Adrenal gland (tissue), 9 donors: ENCODE measurements at regions not wholly inside any gene's neighbourhood (a gene's known extent, or its start where the extent isn't known, plus 50 kb on each side); places are given as distances from the start of the nearest gene placed in this dataset.

Experiments
- DNase-seq, 7 donors: peaks; one replicate each; pipeline ENCODE4 v3.0.0-alpha.2; 2019 to 2020
- H3K27ac ChIP-seq, 5 donors: fragments of 200-600 bp; sonication (generic) in 4 of 5; 1 replicate in 3 of 5; 2 replicates in 2 of 5; pipeline versions ENCODE4 v1.5.1 to v1.8.0; 2016 to 2020; ENCODE audit warnings: mild to moderate bottlenecking in 1 of 5
- H3K27me3 ChIP-seq: fragments of 200-600 bp; 2 replicates; pipeline ENCODE4 v1.8.0; 2021
- H3K36me3 ChIP-seq, 2 donors: fragments of 200-600 bp; replicated peaks in 1 of 2; 1 replicate in 1 of 2; 2 replicates in 1 of 2; pipeline versions ENCODE4 v1.5.1 to v1.8.0; 2018 to 2022
- H3K4me1 ChIP-seq, 2 donors: fragments of 200-600 bp; replicated peaks in 1 of 2; 1 replicate in 1 of 2; 2 replicates in 1 of 2; pipeline versions ENCODE4 v1.5.1 to v1.8.0; 2018 to 2021
- H3K4me3 ChIP-seq, 4 donors: fragments of 200-600 bp; sonication (generic) in 3 of 4; one replicate each; pipeline ENCODE4 v1.5.1; 2016 to 2018
- H3K9me3 ChIP-seq, 3 donors: fragments of 200-600 bp; sonication (generic) in 1 of 3; replicated peaks in 1 of 3; 1 replicate in 2 of 3; 2 replicates in 1 of 3; pipeline versions ENCODE4 v1.5.1 to v1.8.0; 2016 to 2021
- CTCF ChIP-seq, 6 experiments: fragments of 450-650 bp in 4 of 6; fragments of 200-600 bp in 2 of 6; sonication (generic) in 1 of 6; IDR thresholded peaks; 1 replicate in 5 of 6; 2 replicates in 1 of 6; pipeline versions ENCODE4 v1.5.1 to v1.8.0; 2016 to 2021; ENCODE audit warnings: antibody characterized with exemption in 6 of 6, mild to moderate bottlenecking in 2 of 6, moderate library complexity in 1 of 6
- POLR2A ChIP-seq, 2 donors: fragments of 450-650 bp; IDR thresholded peaks; one replicate each; pipeline ENCODE4 v1.6.1; 2017; ENCODE audit warnings: antibody characterized with exemption in 2 of 2, mild to moderate bottlenecking in 2 of 2, moderate library complexity in 1 of 2
- WGBS, 4 donors: extraction: QIAGEN DNeasy Blood & Tissue Kit in 2 of 4; methylation state at CpG; one replicate each; pipeline versions ENCODE4 v1.1.5 to v1.1.7; 2013 to 2017; 5-methylcytosine and 5-hydroxymethylcytosine counted together
- intact Hi-C, 2 donors: fragments of 100-400 bp; cut with DNase I; formaldehyde crosslinking; loops; one replicate each; pipeline versions ENCODE4 v1.14.1 to v1.15.0; 2022 to 2023
- donor health status: healthy with polysubstance abuse.
- donor health status: Bipolar disorder and iron deficiency.
- donor health status: DM: yes; HTN: yes; CAD: no.
- donor health status: DM: no; HTN: no; CAD: no.
- donor health status: DM: no; HTN: no; CAD: no.

- Histone ChIP-seq H3K27me3 (no peaks in the 10 kb centered on the region), H3K9me3 (no peaks in the 10 kb centered on the region), H3K27ac (no peak overlapping the region), H3K4me1 (peaks cover 0 to 8% of the 10 kb centered on the region in 2 donors), H3K36me3 (no peaks in the 10 kb centered on the region), H3K4me3 (no peak overlapping the region)
- no peak for TF ChIP-seq CTCF (IDR thresholded peaks at IDR 0.05)
- no peak for TF ChIP-seq POLR2A (IDR thresholded peaks at IDR 0.05)
- DNase-seq, result no peak
- intact Hi-C loops, result no loop called here
- WGBS, 4 donors, result 87 to 93% (median 88%) methylated on average over 5 of the region's 5 CpGs
Observed at GRCh38 chr1:199082778-199083389, 444.0 kb downstream of the PTPRC start.

GRCh38 chr1:199083680-199084079 is 444.8 kb downstream of the PTPRC start:
- Histone ChIP-seq H3K4me3 (no peak overlapping the region), H3K27me3 (no peaks in the 10 kb centered on the region), H3K9me3 (no peaks in the 10 kb centered on the region), H3K4me1 (peaks cover 0 to 8% of the 10 kb centered on the region in 2 donors), H3K27ac (no peak overlapping the region), H3K36me3 (no peaks in the 10 kb centered on the region)
- TF ChIP-seq CTCF (IDR thresholded peaks at IDR 0.05) (no peak), POLR2A (IDR thresholded peaks at IDR 0.05) (no peak)
- DNase-seq, result no peak
- intact Hi-C loops, result no loop called here

- peaks cover 0 to 8% of the 10 kb centered on the region in 2 donors for H3K4me1 ChIP-seq
- H3K27ac ChIP-seq, result no peak overlapping the region
- intact Hi-C loops, result no loop called here
- TF ChIP-seq POLR2A (IDR thresholded peaks at IDR 0.05) (no peak), CTCF (IDR thresholded peaks at IDR 0.05) (no peak)
- no peaks in the 10 kb centered on the region for H3K36me3 ChIP-seq
- no peaks in the 10 kb centered on the region for H3K27me3 ChIP-seq
- DNase-seq, result no peak
- H3K9me3 ChIP-seq, result no peaks in the 10 kb centered on the region
- WGBS, 4 donors, result 45 to 93% (median 74%) methylated on average over 1 of the region's 1 CpG
- H3K4me3 ChIP-seq, result no peak overlapping the region
Observed at GRCh38 chr1:199084293-199084692, 445.5 kb downstream of the PTPRC start.

GRCh38 chr1:199085903-199086302 is 447.1 kb downstream of the PTPRC start:
- H3K27ac ChIP-seq, result no peak overlapping the region
- H3K9me3 ChIP-seq, result no peaks in the 10 kb centered on the region
- no peak for DNase-seq
- H3K27me3 ChIP-seq, result no peaks in the 10 kb centered on the region
- peaks cover 0 to 8% of the 10 kb centered on the region in 2 donors for H3K4me1 ChIP-seq
- WGBS, 4 donors, result 94 to 100% (median 96%) methylated on average over 4 of the region's 4 CpGs
- no peak for TF ChIP-seq POLR2A (IDR thresholded peaks at IDR 0.05)
- no peak for TF ChIP-seq CTCF (IDR thresholded peaks at IDR 0.05)
- H3K4me3 ChIP-seq, result no peak overlapping the region
- H3K36me3 ChIP-seq, result no peaks in the 10 kb centered on the region
- intact Hi-C loops, result no loop called here
